Panc1 (cell line): ENCODE measurements at regions not wholly inside any gene's neighbourhood (a gene's known extent, or its start where the extent isn't known, plus 50 kb on each side); places are given as distances from the start of the nearest gene placed in this dataset.

Experiments
- POLR2AphosphoS5 ChIP-seq: IDR thresholded peaks from 2 replicates; pipeline ENCODE4 v1.6.1; 2012; ENCODE audit warnings: mild to moderate bottlenecking, low read depth, low read length, moderate library complexity
- SIN3A ChIP-seq: IDR thresholded peaks from 2 replicates; pipeline ENCODE4 v1.6.1; 2012; ENCODE audit warnings: low read depth, mild to moderate bottlenecking, low read length, moderate library complexity, borderline replicate concordance; ENCODE audit not compliant: insufficient read depth
- TCF7L2 ChIP-seq: IDR thresholded peaks from 2 replicates; pipeline ENCODE4 v1.6.1; 2011; ENCODE audit warnings: mild to moderate bottlenecking, low read depth, low read length, inconsistent platforms
- TF ChIP-seq, protein P1 (sequence below): fragments of 450-650 bp; IDR thresholded peaks from 2 replicates; pipeline ENCODE4 v1.5.1; 2017; ENCODE audit warnings: mild to moderate bottlenecking
- TF ChIP-seq, protein P2 (sequence below), 2 experiments: IDR thresholded peaks; 2 replicates each; pipeline ENCODE4 v1.6.1; 2011 to 2012; ENCODE audit warnings: low read depth in 2 of 2, control low read depth in 1 of 2, low read length in 1 of 2, mild to moderate bottlenecking in 1 of 2, moderate library complexity in 1 of 2; ENCODE audit not compliant: insufficient read depth in 1 of 2

DNA sequence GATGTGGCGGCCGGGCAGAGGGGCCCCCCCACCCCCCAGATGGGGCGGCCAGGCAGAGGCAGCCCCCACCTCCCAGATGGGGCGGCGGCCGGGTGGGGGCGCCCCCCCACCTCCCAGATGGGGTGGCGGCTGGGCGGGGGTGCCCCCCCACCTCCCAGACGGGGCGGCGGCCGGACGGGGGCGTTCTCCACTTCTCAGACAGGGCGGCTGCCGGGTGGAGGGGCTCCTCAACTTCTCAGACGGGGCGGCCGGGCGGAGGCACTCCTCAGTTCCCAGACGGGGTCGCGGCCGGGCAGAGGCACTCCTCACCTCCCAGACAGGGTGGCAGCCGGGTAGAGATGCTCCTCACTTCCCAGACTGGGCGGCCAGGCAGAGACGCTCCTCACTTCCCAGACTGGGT, 469.8 kb downstream of the PCNX1 start:
- TF ChIP-seq, protein P1, sequence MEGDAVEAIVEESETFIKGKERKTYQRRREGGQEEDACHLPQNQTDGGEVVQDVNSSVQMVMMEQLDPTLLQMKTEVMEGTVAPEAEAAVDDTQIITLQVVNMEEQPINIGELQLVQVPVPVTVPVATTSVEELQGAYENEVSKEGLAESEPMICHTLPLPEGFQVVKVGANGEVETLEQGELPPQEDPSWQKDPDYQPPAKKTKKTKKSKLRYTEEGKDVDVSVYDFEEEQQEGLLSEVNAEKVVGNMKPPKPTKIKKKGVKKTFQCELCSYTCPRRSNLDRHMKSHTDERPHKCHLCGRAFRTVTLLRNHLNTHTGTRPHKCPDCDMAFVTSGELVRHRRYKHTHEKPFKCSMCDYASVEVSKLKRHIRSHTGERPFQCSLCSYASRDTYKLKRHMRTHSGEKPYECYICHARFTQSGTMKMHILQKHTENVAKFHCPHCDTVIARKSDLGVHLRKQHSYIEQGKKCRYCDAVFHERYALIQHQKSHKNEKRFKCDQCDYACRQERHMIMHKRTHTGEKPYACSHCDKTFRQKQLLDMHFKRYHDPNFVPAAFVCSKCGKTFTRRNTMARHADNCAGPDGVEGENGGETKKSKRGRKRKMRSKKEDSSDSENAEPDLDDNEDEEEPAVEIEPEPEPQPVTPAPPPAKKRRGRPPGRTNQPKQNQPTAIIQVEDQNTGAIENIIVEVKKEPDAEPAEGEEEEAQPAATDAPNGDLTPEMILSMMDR = no peak
- TF ChIP-seq POLR2AphosphoS5 (no peak), SIN3A (no peak), TCF7L2 (no peak)
- TF ChIP-seq, protein P2, sequence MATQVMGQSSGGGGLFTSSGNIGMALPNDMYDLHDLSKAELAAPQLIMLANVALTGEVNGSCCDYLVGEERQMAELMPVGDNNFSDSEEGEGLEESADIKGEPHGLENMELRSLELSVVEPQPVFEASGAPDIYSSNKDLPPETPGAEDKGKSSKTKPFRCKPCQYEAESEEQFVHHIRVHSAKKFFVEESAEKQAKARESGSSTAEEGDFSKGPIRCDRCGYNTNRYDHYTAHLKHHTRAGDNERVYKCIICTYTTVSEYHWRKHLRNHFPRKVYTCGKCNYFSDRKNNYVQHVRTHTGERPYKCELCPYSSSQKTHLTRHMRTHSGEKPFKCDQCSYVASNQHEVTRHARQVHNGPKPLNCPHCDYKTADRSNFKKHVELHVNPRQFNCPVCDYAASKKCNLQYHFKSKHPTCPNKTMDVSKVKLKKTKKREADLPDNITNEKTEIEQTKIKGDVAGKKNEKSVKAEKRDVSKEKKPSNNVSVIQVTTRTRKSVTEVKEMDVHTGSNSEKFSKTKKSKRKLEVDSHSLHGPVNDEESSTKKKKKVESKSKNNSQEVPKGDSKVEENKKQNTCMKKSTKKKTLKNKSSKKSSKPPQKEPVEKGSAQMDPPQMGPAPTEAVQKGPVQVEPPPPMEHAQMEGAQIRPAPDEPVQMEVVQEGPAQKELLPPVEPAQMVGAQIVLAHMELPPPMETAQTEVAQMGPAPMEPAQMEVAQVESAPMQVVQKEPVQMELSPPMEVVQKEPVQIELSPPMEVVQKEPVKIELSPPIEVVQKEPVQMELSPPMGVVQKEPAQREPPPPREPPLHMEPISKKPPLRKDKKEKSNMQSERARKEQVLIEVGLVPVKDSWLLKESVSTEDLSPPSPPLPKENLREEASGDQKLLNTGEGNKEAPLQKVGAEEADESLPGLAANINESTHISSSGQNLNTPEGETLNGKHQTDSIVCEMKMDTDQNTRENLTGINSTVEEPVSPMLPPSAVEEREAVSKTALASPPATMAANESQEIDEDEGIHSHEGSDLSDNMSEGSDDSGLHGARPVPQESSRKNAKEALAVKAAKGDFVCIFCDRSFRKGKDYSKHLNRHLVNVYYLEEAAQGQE (IDR thresholded peaks at IDR 0.05; ENCODE audit: insufficient read depth in 1 of 2, low read depth in 2 of 2, low read length in 1 of 2) = no peak
